ENCODE measurements at regions not wholly inside any gene's neighbourhood (a gene's known extent, or its start where the extent isn't known, plus 50 kb on each side); places are given as distances from the start of the nearest gene placed in this dataset.
A peak's percentile ranks its signal among the peaks of the same experiment; 100 is the strongest.
"Not testable (repeated sequence)": the region's sequence is repeated elsewhere in the genome, so short reads cannot be mapped to it uniquely, and the experiment has no call there.

- POLR2A ChIA-PET (ENCODE audit: unreplicated experiment), result interaction anchor here (0.6 kb wide), 1 partner anchor 30 kb away, joined by 5 read pairs; no protein-coding TSS in a partner anchor
Observed at GRCh38 chr2:180775711-180776110, 204.7 kb upstream of the UBE2E3 start.

GRCh38 chr2:180765316-180765715 lies 215.1 kb upstream of the UBE2E3 start:
- Histone ChIP-seq H3K9me3 (ENCODE audit: insufficient read depth, low read depth) (peaks cover 11% of the 10 kb centered on the region), H3K4me1 (replicated peaks; ENCODE audit: insufficient read depth) (peaks cover 26% of the 10 kb centered on the region)
- H3K9me2 ChIP-seq (ENCODE audit: insufficient read depth); H3K4me3 ChIP-seq; H4K20me1 ChIP-seq (ENCODE audit: insufficient read depth); H3K79me2 ChIP-seq (ENCODE audit: low read depth); DNase-seq; H3K4me2 ChIP-seq; H3F3A ChIP-seq (ENCODE audit: insufficient read depth, low read depth); H3K27me3 ChIP-seq (ENCODE audit: insufficient read depth, low read depth); intact Hi-C loops (cut with micrococcal nuclease; ENCODE audit: unreplicated experiment); H3K36me3 ChIP-seq (ENCODE audit: low read depth); H3K27ac ChIP-seq; H2AFZ ChIP-seq; BruUV-seq (replicated peaks); CTCF ChIA-PET: not testable (repeated sequence)
- POLR2A ChIA-PET (ENCODE audit: unreplicated experiment), result interaction anchor here (0.6 kb wide), 1 partner anchor 137 kb away, joined by 3 read pairs; no protein-coding TSS in a partner anchor

More at GRCh38 chr2:180775711-180776110, 204.7 kb upstream of the UBE2E3 start:
- H4K20me1 ChIP-seq (ENCODE audit: insufficient read depth), result no peaks in the 10 kb centered on the region
- no TSS peak for BruUV-seq (replicated peaks)
- H3F3A ChIP-seq (ENCODE audit: insufficient read depth, low read depth), result no peaks in the 10 kb centered on the region
- H3K4me2 ChIP-seq, result no peak overlapping the region
- peak overlapping the region; percentile 49 for H2AFZ ChIP-seq
- no peak overlapping the region for H3K4me3 ChIP-seq
- no peak overlapping the region for H3K27ac ChIP-seq
- no peak for DNase-seq
- no peaks in the 10 kb centered on the region for H3K79me2 ChIP-seq (ENCODE audit: low read depth)
- CTCF ChIA-PET, result no interaction called here
- intact Hi-C loops (cut with micrococcal nuclease; ENCODE audit: unreplicated experiment), result no loop called here
- H3K9me2 ChIP-seq (ENCODE audit: insufficient read depth), result peaks cover 8% of the 10 kb centered on the region; the same call in 1 of the 2 replicates
- no peaks in the 10 kb centered on the region for H3K9me3 ChIP-seq (ENCODE audit: insufficient read depth, low read depth)
- TF ChIP-seq EZH2 (IDR thresholded peaks at IDR 0.05; ENCODE audit: low read depth), result no peak
- no peak for TF ChIP-seq CTCF (conservative IDR thresholded peaks at IDR 0.05)
- H3K27me3 ChIP-seq (ENCODE audit: insufficient read depth, low read depth), result no peaks in the 10 kb centered on the region
- H3K36me3 ChIP-seq (ENCODE audit: low read depth), result no peaks in the 10 kb centered on the region
- H3K4me1 ChIP-seq (replicated peaks; ENCODE audit: insufficient read depth), result no peaks in the 10 kb centered on the region

- CTCF ChIA-PET, result no interaction called here
- POLR2A ChIA-PET (ENCODE audit: unreplicated experiment), result no interaction called here
- H4K20me1 ChIP-seq (ENCODE audit: insufficient read depth), result no peaks in the 10 kb centered on the region
- H3F3A ChIP-seq (ENCODE audit: insufficient read depth, low read depth), result no peaks in the 10 kb centered on the region
- intact Hi-C loops (cut with micrococcal nuclease; ENCODE audit: unreplicated experiment), result no loop called here
- no peaks in the 10 kb centered on the region for H3K27me3 ChIP-seq (ENCODE audit: insufficient read depth, low read depth)
- no TSS peak for BruUV-seq (replicated peaks)
- H3K4me2 ChIP-seq, result peak overlapping the region; percentile 2; the same call in 1 of the 2 replicates
- TF ChIP-seq EZH2 (IDR thresholded peaks at IDR 0.05; ENCODE audit: low read depth), result no peak
- TF ChIP-seq CTCF (conservative IDR thresholded peaks at IDR 0.05), result no peak
- peaks cover 15% of the 10 kb centered on the region for H3K9me3 ChIP-seq (ENCODE audit: insufficient read depth, low read depth)
- H3K79me2 ChIP-seq (ENCODE audit: low read depth), result no peaks in the 10 kb centered on the region
- H3K36me3 ChIP-seq (ENCODE audit: low read depth), result no peaks in the 10 kb centered on the region
- H2AFZ ChIP-seq, result no peak overlapping the region
- H3K4me1 ChIP-seq (replicated peaks; ENCODE audit: insufficient read depth), result peaks cover 26% of the 10 kb centered on the region
- H3K4me3 ChIP-seq, result no peak overlapping the region
- peak in 1 of 2 experiments; percentile 70 for DNase-seq
- H3K9me2 ChIP-seq (ENCODE audit: insufficient read depth), result no peaks in the 10 kb centered on the region
- no peak overlapping the region for H3K27ac ChIP-seq
Observed at GRCh38 chr2:180763263-180763989, 217.0 kb upstream of the UBE2E3 start.
